Esophagus (tissue), 2 donors: ENCODE measurements at regions not wholly inside any gene's neighbourhood (a gene's known extent, or its start where the extent isn't known, plus 50 kb on each side); places are given as distances from the start of the nearest gene placed in this dataset.

Experiments
- H3K27ac ChIP-seq, 2 donors: one replicate each; pipeline ENCODE4 v1.5.1; 2013; ENCODE audit warnings: low read depth in 2 of 2, mild to moderate bottlenecking in 2 of 2, inconsistent platforms in 1 of 2, low read length in 1 of 2, moderate library complexity in 1 of 2
- H3K27me3 ChIP-seq, 2 donors: one replicate each; pipeline ENCODE4 v1.6.1; 2013; ENCODE audit warnings: low read length in 2 of 2, control low read depth in 1 of 2, mild to moderate bottlenecking in 1 of 2; ENCODE audit not compliant: insufficient read depth in 2 of 2, control insufficient read depth in 1 of 2
- H3K36me3 ChIP-seq, 2 donors: one replicate each; pipeline ENCODE4 v1.6.1; 2013; ENCODE audit warnings: low read length in 1 of 2; ENCODE audit not compliant: control insufficient read depth in 2 of 2, insufficient read depth in 2 of 2
- H3K4me1 ChIP-seq, 2 donors: one replicate each; pipeline ENCODE4 v1.6.1; 2013; ENCODE audit warnings: low read length in 1 of 2; ENCODE audit not compliant: control insufficient read depth in 2 of 2, insufficient read depth in 2 of 2
- H3K4me3 ChIP-seq, 2 donors: one replicate each; pipeline ENCODE4 v1.5.1; 2013; ENCODE audit warnings: low read length in 2 of 2, mild to moderate bottlenecking in 2 of 2, low read depth in 1 of 2, moderate library complexity in 1 of 2
- H3K9me3 ChIP-seq, 2 donors: one replicate each; pipeline ENCODE4 v1.6.1; 2013; ENCODE audit warnings: mild to moderate bottlenecking in 2 of 2, low read depth in 1 of 2, low read length in 1 of 2, moderate library complexity in 1 of 2; ENCODE audit not compliant: control insufficient read depth in 2 of 2, insufficient read depth in 1 of 2
- WGBS, 2 donors: extraction: QIAGEN DNeasy Blood & Tissue Kit; methylation state at CpG; one replicate each; pipeline ENCODE4 v1.1.7; 2013; 5-methylcytosine and 5-hydroxymethylcytosine counted together
- donor health status: healthy with polysubstance abuse.
- donor health status: Bipolar disorder and iron deficiency.

DNA sequence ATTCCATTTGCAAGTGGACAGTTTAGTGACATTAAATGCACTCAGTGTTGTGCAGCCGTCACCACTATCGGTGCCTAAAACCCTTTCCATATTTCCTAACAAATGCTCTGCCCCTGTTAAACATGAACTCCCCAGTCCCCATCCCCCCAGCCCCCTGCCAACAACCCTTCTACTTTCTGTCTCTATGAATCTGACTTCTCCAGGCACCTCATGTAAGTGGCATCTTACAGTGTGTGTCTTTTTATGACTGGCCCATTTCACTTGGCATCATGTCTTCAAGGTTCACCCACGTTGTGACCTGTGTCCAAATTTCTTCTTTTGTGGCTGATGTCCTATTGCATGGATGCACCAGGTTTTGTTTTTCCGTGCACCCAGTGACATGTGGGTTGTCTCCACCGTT lies 140.9 kb upstream of the GPC1 start:
- Histone ChIP-seq H3K9me3 (no peaks in the 10 kb centered on the region), H3K36me3 (no peaks in the 10 kb centered on the region), H3K27ac (no peak overlapping the region), H3K27me3 (no peaks in the 10 kb centered on the region), H3K4me3 (no peak overlapping the region), H3K4me1 (no peaks in the 10 kb centered on the region)
- WGBS, 2 donors, result 83 to 84% methylated on average over 5 of the region's 5 CpGs

DNA sequence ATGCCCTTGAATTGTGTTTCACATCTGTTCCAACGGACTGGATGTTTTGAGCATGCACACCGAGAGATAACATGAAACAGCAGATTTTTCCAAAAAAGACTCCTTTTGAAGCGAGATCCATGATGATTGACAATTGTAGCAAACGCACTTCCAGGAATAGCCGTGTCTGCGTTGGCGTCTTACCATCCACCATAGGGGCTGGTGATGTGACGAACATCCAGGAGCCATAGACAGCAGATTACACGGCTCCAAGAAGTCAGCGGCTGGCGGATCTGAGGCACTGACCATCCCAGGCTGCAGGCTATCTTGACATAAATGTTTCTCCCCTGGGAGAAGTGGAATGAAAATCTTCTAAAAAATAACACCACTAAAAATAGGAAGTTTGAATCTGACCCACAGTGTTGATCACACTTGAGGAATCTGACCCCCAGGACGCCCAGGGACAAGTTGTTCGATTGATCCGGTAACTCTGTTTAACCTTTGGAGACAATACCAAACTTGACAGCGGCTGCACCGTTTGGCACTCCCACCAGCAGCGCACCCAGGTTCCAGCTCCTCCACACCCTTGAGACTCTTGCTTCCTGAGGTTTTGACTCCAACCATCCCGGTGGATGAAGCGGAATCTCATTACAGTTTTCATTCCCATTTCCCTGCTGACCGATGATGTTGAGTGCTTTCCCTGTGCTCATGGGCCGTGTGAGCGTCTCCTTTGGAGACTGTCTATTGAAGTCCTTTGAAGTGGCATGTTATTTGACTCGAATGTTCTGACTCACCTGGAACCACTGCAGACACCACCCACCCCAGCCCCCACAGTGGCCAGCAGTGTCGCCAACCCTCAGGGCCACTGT lies 140.0 kb upstream of the GPC1 start:
- Histone ChIP-seq H3K9me3 (no peaks in the 10 kb centered on the region), H3K36me3 (no peaks in the 10 kb centered on the region), H3K4me1 (no peaks in the 10 kb centered on the region), H3K27ac (no peak overlapping the region), H3K4me3 (no peak overlapping the region), H3K27me3 (no peaks in the 10 kb centered on the region)
- 82 to 84% methylated on average over 24 of the region's 24 CpGs for WGBS, 2 donors

DNA sequence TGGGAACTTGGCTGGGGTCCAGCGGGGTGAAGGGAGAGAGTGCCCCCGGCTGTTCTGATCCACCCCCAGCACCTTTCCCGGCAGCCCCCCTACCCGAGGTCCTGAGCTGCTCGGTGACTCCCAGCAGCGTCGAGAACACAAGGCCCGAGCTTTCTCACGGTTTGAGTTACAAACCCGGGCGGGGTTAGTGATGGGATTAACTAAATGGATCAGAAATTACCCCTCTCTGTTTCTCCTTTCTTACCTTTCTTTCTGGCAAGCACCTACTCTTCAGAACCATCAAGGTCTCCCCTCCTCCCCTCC lies 139.4 kb upstream of the GPC1 start:
- no peak overlapping the region for H3K4me3 ChIP-seq
- H3K27me3 ChIP-seq, result no peaks in the 10 kb centered on the region
- no peaks in the 10 kb centered on the region for H3K4me1 ChIP-seq
- no peaks in the 10 kb centered on the region for H3K36me3 ChIP-seq
- H3K27ac ChIP-seq, result no peak overlapping the region
- no peaks in the 10 kb centered on the region for H3K9me3 ChIP-seq
- WGBS, 2 donors, result 75 to 76% methylated on average over 11 of the region's 11 CpGs

DNA sequence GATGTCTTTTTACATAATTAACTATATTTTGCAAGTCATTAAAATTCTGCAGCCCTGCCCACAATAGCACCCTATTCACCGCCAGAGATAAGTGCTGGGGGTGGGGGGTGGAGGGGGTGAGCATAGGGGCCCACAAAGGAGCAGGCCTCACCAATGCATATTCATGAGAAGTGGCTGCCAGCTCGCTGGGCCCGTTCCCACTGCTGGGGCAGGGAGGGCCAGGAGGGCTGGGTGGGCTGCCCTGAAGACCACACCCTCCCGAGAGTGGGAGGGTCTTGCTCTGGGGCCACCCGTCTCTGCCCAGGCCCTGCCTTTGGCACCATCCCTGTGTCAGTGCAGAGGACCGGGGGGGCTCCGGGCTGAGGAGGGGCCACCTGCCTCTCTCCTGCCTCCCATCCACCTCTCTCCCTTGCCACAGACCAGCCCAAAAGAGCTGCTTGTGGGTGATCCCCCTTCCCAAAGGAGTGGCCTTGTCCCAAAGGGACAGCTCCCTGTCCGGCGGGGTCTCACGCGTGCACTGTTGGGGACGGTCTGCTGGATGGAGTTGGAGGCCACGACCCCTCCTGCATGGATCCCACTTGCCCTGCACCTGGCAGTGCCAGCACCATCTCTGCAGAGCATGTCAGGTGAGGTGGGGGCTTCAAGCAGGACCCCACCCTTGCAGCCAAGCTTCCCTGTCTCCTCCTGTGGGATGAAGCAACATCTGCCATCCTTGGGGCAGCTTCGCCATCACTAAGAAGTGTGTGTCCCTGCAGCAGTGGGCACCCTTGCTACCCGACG lies 138.8 kb upstream of the GPC1 start:
- Histone ChIP-seq H3K4me3 (no peak overlapping the region), H3K4me1 (no peaks in the 10 kb centered on the region), H3K27ac (no peak overlapping the region), H3K9me3 (no peaks in the 10 kb centered on the region), H3K36me3 (no peaks in the 10 kb centered on the region), H3K27me3 (no peaks in the 10 kb centered on the region)
- 82 to 84% methylated on average over 14 to 16 of the region's 16 CpGs for WGBS, 2 donors

DNA sequence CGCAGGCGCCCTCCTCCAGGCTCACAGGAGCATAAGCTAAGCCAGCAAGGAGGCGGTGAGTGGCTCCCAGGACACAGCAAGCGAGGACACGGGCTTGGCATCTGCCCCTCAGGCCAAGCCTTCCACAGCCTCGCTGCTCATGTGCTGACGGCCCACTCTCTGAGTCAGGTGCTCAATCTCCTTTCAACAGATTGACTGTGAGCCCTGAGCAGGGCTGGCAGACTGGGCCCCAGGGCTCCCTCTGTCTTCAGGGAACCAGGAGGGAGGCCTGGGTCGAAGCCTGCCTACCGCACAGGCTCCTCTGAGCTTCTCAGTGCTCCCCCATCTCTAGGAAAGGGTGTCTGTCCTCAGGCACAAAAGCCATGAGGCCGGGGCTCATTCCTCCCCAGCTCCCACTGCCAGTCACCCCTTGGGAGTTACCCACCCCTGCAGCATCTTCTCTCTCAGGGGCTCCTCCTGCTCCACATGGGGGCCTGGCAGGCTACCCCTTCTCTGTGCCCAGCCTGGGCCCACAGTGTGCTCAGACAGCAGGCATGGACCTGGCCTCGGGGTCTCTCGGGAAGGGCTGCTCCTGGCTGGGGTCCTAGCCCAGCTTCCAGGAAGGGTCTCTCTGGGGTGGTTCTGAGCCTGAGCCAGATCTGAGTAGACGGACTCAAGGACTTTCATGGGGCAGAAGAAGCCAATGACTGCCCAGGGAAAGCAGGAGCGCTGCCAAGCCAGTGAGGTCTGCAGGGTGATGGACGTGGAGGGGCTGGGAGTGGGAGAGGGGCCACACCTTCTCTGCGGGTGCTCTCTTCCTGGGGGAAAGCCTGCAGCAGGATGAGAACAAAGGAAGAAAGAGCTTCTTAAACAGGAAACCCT lies 138.0 kb upstream of the GPC1 start:
- no peaks in the 10 kb centered on the region for H3K36me3 ChIP-seq
- no peaks in the 10 kb centered on the region for H3K27me3 ChIP-seq
- no peak overlapping the region for H3K4me3 ChIP-seq
- no peak overlapping the region for H3K27ac ChIP-seq
- 71 to 81% methylated on average over 16 of the region's 16 CpGs for WGBS, 2 donors
- H3K9me3 ChIP-seq, result no peaks in the 10 kb centered on the region
- H3K4me1 ChIP-seq, result no peaks in the 10 kb centered on the region

DNA sequence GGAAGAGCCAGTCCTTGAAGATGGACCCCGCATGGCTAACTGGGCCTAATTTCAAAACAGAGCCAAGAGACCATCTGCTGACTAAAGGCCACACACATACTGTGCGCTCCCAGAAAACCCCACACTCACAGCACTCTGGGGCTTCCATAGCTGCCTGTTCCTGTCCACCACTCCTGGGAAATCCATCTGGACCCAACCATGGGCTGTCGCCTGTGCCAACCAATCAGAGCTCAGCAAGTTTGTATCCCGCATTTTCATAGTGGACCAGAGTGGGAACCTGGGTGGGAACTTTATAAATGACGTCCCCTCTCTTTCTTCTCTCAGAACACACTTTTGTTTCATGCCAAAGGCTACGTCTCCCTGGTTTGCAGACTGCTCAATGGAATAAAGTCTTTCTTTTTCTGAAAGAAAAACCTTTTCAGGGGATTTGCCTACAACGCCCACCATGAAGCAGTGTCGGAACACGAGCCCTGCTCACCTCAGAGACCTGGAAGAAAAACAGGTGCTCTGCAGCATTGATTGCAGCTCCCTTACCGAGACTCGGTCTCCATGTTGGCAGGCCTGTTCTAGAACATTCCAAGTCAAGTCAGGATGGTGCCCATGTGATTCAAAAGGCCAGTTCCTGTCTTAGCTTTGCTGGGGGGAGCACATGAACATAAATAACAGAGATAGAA lies 137.2 kb upstream of the GPC1 start:
- Histone ChIP-seq H3K36me3 (no peaks in the 10 kb centered on the region), H3K27me3 (no peaks in the 10 kb centered on the region), H3K27ac (no peak overlapping the region), H3K4me3 (no peak overlapping the region), H3K4me1 (no peaks in the 10 kb centered on the region), H3K9me3 (no peaks in the 10 kb centered on the region)
- WGBS, 2 donors, result 91 to 93% methylated on average over 11 of the region's 11 CpGs

DNA sequence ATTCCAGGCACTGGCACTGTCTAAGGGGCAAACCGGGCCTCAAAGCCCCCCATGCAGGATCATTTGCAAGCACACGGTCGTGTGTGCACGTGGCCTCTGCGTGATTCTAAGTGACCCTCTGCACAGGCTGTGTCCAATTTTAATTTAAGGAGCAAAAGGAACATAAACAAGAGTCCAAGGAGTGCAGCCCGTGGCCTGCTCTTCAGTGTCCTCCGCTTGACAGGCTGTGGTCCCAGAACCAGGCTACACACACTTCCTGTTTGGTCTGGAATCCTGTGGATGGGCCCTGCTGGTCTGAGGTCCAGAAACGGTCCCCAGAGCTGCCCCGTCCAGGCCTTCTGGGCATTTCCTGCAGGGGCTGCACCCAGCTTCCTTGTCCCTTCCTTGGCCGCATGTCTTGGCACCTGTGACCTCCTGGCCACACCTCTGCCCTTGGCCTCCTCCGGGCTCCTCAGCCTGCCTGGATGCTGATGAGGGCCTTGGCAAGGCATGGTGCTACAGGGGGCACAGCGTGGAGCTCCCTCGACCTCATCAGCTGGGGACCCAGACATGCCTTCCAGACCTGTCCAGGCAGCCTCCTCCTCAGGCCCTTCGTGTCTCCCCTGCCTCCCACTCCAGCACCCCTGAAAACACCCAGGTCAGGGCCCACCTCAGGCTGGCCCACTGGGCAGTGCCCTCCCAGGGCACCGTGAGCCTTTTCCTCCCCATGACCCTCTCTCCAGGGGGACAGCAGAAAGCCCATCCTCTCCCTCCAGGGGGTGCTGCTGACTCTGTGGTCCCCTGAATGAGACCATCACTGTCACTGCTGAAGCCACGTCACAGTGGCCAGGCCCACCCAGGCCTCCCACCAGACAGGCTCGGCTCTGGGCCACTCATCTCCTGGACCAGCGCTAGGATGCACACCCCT lies 136.4 kb upstream of the GPC1 start:
- H3K4me1 ChIP-seq, result no peaks in the 10 kb centered on the region
- 83 to 87% methylated on average over 18 of the region's 18 CpGs for WGBS, 2 donors
- H3K9me3 ChIP-seq, result no peaks in the 10 kb centered on the region

DNA sequence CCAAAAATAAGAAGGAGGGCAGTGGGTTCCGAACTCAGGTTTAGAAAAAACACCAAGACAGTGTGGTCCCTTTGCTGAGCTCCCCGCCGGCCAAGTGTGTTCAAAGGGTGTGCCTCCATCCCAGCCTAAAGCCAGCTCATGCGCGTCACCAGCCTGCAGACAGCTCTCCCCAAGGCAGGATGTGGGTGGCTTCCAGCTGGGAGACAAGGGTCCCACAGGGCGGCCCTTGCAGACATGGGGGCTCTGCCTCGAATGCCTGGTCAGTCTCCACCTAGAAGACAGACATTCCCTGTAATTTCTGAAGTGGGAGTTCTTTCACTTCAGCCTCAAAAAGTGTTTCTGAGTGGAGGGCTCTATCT lies 135.8 kb upstream of the GPC1 start:
- H3K36me3 ChIP-seq, result no peaks in the 10 kb centered on the region
- 67 to 75% methylated on average over 7 of the region's 7 CpGs for WGBS, 2 donors
- no peak overlapping the region for H3K27ac ChIP-seq
- H3K4me3 ChIP-seq, result no peak overlapping the region
- no peaks in the 10 kb centered on the region for H3K27me3 ChIP-seq
- no peaks in the 10 kb centered on the region for H3K4me1 ChIP-seq
- H3K9me3 ChIP-seq, result no peaks in the 10 kb centered on the region

More for the DNA sequence above, 136.4 kb upstream of the GPC1 start:
- no peak overlapping the region for H3K4me3 ChIP-seq
- no peaks in the 10 kb centered on the region for H3K27me3 ChIP-seq
- H3K36me3 ChIP-seq, result no peaks in the 10 kb centered on the region
- H3K27ac ChIP-seq, result no peak overlapping the region
